HCT116 (cell line): ENCODE measurements at regions not wholly inside any gene's neighbourhood (a gene's known extent, or its start where the extent isn't known, plus 50 kb on each side); places are given as distances from the start of the nearest gene placed in this dataset.

Experiments used
- ATAC-seq: fragments of 200-7000 bp; cut with Tn5 transposase; 2 replicates; pipeline ENCODE4 v1.9.1; 2020; ENCODE audit warnings: mild to moderate bottlenecking, moderate library complexity
- BruUV-seq: library from RNA; stranded (reverse); fragments of 400-500 nt; replicated peaks from 2 replicates; lab custom pipeline; 2021; lab: Mats Ljungman, UMichigan
- CTCF ChIA-PET: fragments of 300-600 bp; sonication (Branson Sonifier 250); formaldehyde crosslinking; loops from one replicate; lab custom pipeline; 2021; ENCODE audit warnings: antibody characterized with exemption; lab: Charles Lee
- POLR2A ChIA-PET: fragments of 300-600, 350-600 bp; sonication (Branson Sonifier 250); formaldehyde crosslinking; loops from one replicate; lab custom pipeline; 2021; ENCODE audit warnings: antibody characterized with exemption; lab: Charles Lee
- RAD21 ChIA-PET, 2 experiments: fragments of 300-600 bp; sonication (Branson Sonifier 250); formaldehyde crosslinking; loops; one replicate each; lab custom pipeline; 2023; ENCODE audit warnings: low total read pairs in 2 of 2; ENCODE audit not compliant: uncharacterized antibody in 2 of 2, unreplicated experiment in 2 of 2, low non-redundant PET in 1 of 2; lab: Charles Lee
- DNase-seq: peaks from one replicate; pipeline ENCODE4 v3.0.0-alpha.2; 2010; ENCODE audit warnings: low read depth, low spot score
- H2AFZ ChIP-seq: fragments of 200-600 bp; shearing (Covaris generic), sonication (generic); 2 replicates; pipeline ENCODE4 v1.6.1; 2017; ENCODE audit warnings: low read depth, mixed run types, mixed read lengths, antibody characterized with exemption, low read length; ENCODE audit not compliant: poor library complexity, severe bottlenecking
- H3K27ac ChIP-seq: 2 replicates; pipeline ENCODE4 v1.5.1; 2012; ENCODE audit warnings: low read depth, low read length
- H3K27me3 ChIP-seq: fragments of 200-600 bp; sonication (generic); 2 replicates; pipeline ENCODE4 v1.6.1; 2016; ENCODE audit warnings: mixed run types, low read length, mixed read lengths; ENCODE audit not compliant: insufficient read depth
- H3K36me3 ChIP-seq, 2 experiments: fragments of 200-500 bp in 1 of 2; fragments of 200-600 bp in 1 of 2; sonication (Bioruptor generic) in 1 of 2; sonication (generic) in 1 of 2; 2 replicates each; pipeline versions ENCODE4 v1.5.1 to v1.6.1; 2014 to 2016; ENCODE audit warnings: low read length in 2 of 2, inconsistent platforms in 1 of 2, mixed read lengths in 1 of 2, mixed run types in 1 of 2; ENCODE audit not compliant: insufficient read depth in 2 of 2, control insufficient read depth in 1 of 2
- H3K4me1 ChIP-seq, 2 experiments: fragments of 200-600 bp in 1 of 2; sonication (generic) in 1 of 2; 2 replicates each; pipeline versions ENCODE4 v1.5.1 to v1.6.1; 2012 to 2017; ENCODE audit warnings: low read length in 2 of 2, inconsistent platforms in 1 of 2, mild to moderate bottlenecking in 1 of 2, mixed read lengths in 1 of 2, mixed run types in 1 of 2, moderate library complexity in 1 of 2; ENCODE audit not compliant: insufficient read depth in 2 of 2, control insufficient read depth in 1 of 2
- H3K4me2 ChIP-seq: fragments of 200-600 bp; sonication (generic); 2 replicates; pipeline ENCODE4 v1.6.1; 2017; ENCODE audit warnings: mixed run types, low read length, mixed read lengths
- H3K4me3 ChIP-seq, 2 experiments: fragments of 200-600 bp in 1 of 2; sonication (generic) in 1 of 2; replicated peaks in 1 of 2; 2 replicates each; pipeline ENCODE4 v1.5.1; 2011 to 2016; ENCODE audit warnings: low read length in 2 of 2, control low read depth in 1 of 2, low read depth in 1 of 2, mild to moderate bottlenecking in 1 of 2, mixed read lengths in 1 of 2, mixed run types in 1 of 2
- H3K79me2 ChIP-seq: fragments of 200-600 bp; sonication (generic); 2 replicates; pipeline ENCODE4 v1.6.1; 2017; ENCODE audit warnings: mild to moderate bottlenecking, mixed run types, low read length, moderate library complexity, mixed read lengths; ENCODE audit not compliant: insufficient read depth
- H3K9ac ChIP-seq: fragments of 200-600 bp; sonication (generic); 2 replicates; pipeline ENCODE4 v1.6.1; 2016; ENCODE audit warnings: low read length, mixed read lengths
- H3K9me2 ChIP-seq: fragments of 200-600 bp; sonication (generic), shearing (Covaris generic); 2 replicates; pipeline ENCODE4 v1.6.1; 2017; ENCODE audit warnings: mixed run types, mild to moderate bottlenecking, moderate library complexity; ENCODE audit not compliant: insufficient read depth
- H3K9me3 ChIP-seq, 2 experiments: fragments of 200-500 bp in 1 of 2; fragments of 200-600 bp in 1 of 2; sonication (Bioruptor generic) in 1 of 2; sonication (generic) in 1 of 2; 2 replicates each; pipeline ENCODE4 v1.6.1; 2014 to 2017; ENCODE audit warnings: low read length in 2 of 2, mixed read lengths in 2 of 2, inconsistent platforms in 1 of 2, low read depth in 1 of 2, mild to moderate bottlenecking in 1 of 2, mixed run types in 1 of 2, moderate library complexity in 1 of 2; ENCODE audit not compliant: control insufficient read depth in 1 of 2, insufficient read depth in 1 of 2
- H4K20me1 ChIP-seq: fragments of 200-600 bp; sonication (generic), shearing (Covaris generic); 2 replicates; pipeline ENCODE4 v1.6.1; 2017; ENCODE audit warnings: mixed run types, mild to moderate bottlenecking, moderate library complexity; ENCODE audit not compliant: insufficient read depth
- CTCF ChIP-seq, 3 experiments: fragments of 200-600 bp in 1 of 3; sonication (generic) in 1 of 3; IDR thresholded peaks in 2 of 3; conservative IDR thresholded peaks in 1 of 3; 2 replicates each; pipeline ENCODE4 v1.5.1; 2012 to 2017; ENCODE audit warnings: low read depth in 2 of 3, low read length in 2 of 3, antibody characterized with exemption in 1 of 3, borderline replicate concordance in 1 of 3, control low read depth in 1 of 3, mild to moderate bottlenecking in 1 of 3, mixed read lengths in 1 of 3, mixed run types in 1 of 3, moderate library complexity in 1 of 3; ENCODE audit not compliant: insufficient read depth in 1 of 3
- EZH2 ChIP-seq: fragments of 200-600 bp; sonication (generic); IDR thresholded peaks from 2 replicates; pipeline ENCODE4 v1.6.1; 2017; ENCODE audit warnings: antibody characterized with exemption, mixed run types
- EZH2phosphoT487 ChIP-seq: fragments of 200-600 bp; IDR thresholded peaks from 2 replicates; pipeline ENCODE4 v1.6.1; 2018; ENCODE audit warnings: antibody characterized with exemption, borderline replicate concordance
- JUND ChIP-seq: IDR thresholded peaks from 2 replicates; pipeline ENCODE4 v1.6.1; 2012
- POLR2A ChIP-seq: IDR thresholded peaks from 2 replicates; pipeline ENCODE4 v1.7.0; 2011; ENCODE audit warnings: borderline replicate concordance; ENCODE audit not compliant: insufficient read depth, insufficient read length; ENCODE audit errors: extremely low read depth
- POLR2AphosphoS5 ChIP-seq: IDR thresholded peaks from 2 replicates; pipeline ENCODE4 v1.6.1; 2011; ENCODE audit warnings: mild to moderate bottlenecking, low read depth, low read length, moderate library complexity
- RAD21 ChIP-seq: IDR thresholded peaks from 2 replicates; pipeline ENCODE4 v1.6.1; 2012; ENCODE audit warnings: low read depth, mild to moderate bottlenecking
- SP1 ChIP-seq: IDR thresholded peaks from 2 replicates; pipeline ENCODE4 v1.6.1; 2012; ENCODE audit warnings: low read depth
- SRF ChIP-seq: IDR thresholded peaks from 2 replicates; pipeline ENCODE4 v1.6.1; 2012; ENCODE audit warnings: low read depth
- TCF7L2 ChIP-seq: IDR thresholded peaks from 2 replicates; pipeline ENCODE4 v1.7.0; 2011; ENCODE audit warnings: borderline replicate concordance, inconsistent platforms; ENCODE audit not compliant: insufficient read depth, insufficient read length; ENCODE audit errors: extremely low read depth
- YY1 ChIP-seq: IDR thresholded peaks from 2 replicates; pipeline ENCODE4 v1.6.1; 2011; ENCODE audit warnings: low read length, low read depth, moderate library complexity, mild to moderate bottlenecking; ENCODE audit not compliant: insufficient replicate concordance; ENCODE audit errors: extremely low read depth
- ZBTB33 ChIP-seq: IDR thresholded peaks from 2 replicates; pipeline ENCODE4 v1.6.1; 2011; ENCODE audit warnings: mild to moderate bottlenecking, low read length, moderate library complexity; ENCODE audit not compliant: insufficient replicate concordance; ENCODE audit errors: extremely low read depth
- ZNF274 ChIP-seq: fragments of 200-500 bp; sonication (Bioruptor generic); IDR thresholded peaks from 2 replicates; pipeline ENCODE4 v1.6.1; 2014; ENCODE audit warnings: mild to moderate bottlenecking, low read depth, low read length, inconsistent platforms
- intact Hi-C: fragments of 100-400 bp; cut with micrococcal nuclease; formaldehyde crosslinking; loops from 2 replicates; pipeline ENCODE4 v1.10.0; 2022
- TF ChIP-seq, protein P1 (sequence below): IDR thresholded peaks from 2 replicates; pipeline ENCODE4 v1.6.1; 2012; ENCODE audit warnings: low read depth
- TF ChIP-seq, protein P2 (sequence below): IDR thresholded peaks from 2 replicates; pipeline ENCODE4 v1.6.1; 2012

DNA sequence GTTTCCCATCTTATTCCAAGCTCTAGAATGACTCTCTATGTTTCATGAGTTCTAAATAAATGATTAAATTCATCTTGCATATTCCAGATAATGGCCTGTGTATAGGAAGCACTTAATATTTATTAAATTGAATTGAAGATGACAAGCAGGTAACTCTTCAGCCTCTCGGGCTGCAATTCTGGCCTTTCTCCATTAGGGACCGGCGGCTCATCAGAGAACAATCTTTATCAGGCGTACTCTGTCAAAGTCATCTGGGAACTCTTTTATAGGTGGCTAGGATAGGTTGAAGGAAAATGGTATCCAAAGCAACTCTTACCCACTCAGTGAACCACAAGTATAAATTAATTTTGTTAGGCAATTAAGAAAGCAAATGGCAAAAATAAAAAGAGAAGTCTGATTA is 308.5 kb downstream of the NOL4 start (continued):
- no peak for TF ChIP-seq POLR2AphosphoS5
- TF ChIP-seq, all 23 proteins: peak for 0

DNA sequence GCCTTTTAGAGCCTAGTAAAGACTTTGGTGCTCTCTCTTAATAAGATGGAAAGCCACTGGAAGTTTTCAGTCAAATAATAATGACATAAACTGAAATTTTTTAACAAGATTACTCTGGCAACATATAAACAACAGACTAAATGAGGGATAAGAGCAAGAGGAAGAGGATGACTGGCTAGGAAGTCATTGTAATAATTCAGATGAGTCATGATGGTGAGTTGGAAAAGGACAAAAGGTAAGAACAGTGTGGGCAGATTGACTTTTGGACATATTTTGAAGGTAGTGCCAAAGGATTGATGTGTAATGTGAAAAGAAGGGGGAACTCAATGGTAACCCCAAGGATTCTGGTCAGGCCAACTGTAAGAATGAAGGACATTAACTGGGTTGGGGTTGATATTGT is 310.3 kb downstream of the NOL4 start:
- no peaks in the 10 kb centered on the region for H3K9me2 ChIP-seq
- no peak overlapping the region for H3K4me2 ChIP-seq
- no peak overlapping the region for H3K27ac ChIP-seq
- no peak overlapping the region for H2AFZ ChIP-seq
- H3K27me3 ChIP-seq, result no peaks in the 10 kb centered on the region
- RAD21 ChIA-PET, result no interaction called here
- no peaks in the 10 kb centered on the region for H3K79me2 ChIP-seq
- intact Hi-C loops, result no loop called here
- H3K9ac ChIP-seq, result no peak overlapping the region
- DNase-seq (no peak), ATAC-seq (no peak)
- H3K4me1 ChIP-seq, result no peaks in the 10 kb centered on the region
- BruUV-seq, result no TSS peak
- H4K20me1 ChIP-seq, result no peaks in the 10 kb centered on the region
- H3K9me3 ChIP-seq, result peaks cover 12 to 14% of the 10 kb centered on the region in 2 experiments; a peak in 2 of 4 replicates
- no peaks in the 10 kb centered on the region for H3K36me3 ChIP-seq
- POLR2A ChIA-PET, result no interaction called here
- H3K4me3 ChIP-seq, result no peak overlapping the region
- CTCF ChIA-PET, result no interaction called here
- TF ChIP-seq TCF7L2, result no peak
- TF ChIP-seq YY1, result no peak
- TF ChIP-seq, protein P1, sequence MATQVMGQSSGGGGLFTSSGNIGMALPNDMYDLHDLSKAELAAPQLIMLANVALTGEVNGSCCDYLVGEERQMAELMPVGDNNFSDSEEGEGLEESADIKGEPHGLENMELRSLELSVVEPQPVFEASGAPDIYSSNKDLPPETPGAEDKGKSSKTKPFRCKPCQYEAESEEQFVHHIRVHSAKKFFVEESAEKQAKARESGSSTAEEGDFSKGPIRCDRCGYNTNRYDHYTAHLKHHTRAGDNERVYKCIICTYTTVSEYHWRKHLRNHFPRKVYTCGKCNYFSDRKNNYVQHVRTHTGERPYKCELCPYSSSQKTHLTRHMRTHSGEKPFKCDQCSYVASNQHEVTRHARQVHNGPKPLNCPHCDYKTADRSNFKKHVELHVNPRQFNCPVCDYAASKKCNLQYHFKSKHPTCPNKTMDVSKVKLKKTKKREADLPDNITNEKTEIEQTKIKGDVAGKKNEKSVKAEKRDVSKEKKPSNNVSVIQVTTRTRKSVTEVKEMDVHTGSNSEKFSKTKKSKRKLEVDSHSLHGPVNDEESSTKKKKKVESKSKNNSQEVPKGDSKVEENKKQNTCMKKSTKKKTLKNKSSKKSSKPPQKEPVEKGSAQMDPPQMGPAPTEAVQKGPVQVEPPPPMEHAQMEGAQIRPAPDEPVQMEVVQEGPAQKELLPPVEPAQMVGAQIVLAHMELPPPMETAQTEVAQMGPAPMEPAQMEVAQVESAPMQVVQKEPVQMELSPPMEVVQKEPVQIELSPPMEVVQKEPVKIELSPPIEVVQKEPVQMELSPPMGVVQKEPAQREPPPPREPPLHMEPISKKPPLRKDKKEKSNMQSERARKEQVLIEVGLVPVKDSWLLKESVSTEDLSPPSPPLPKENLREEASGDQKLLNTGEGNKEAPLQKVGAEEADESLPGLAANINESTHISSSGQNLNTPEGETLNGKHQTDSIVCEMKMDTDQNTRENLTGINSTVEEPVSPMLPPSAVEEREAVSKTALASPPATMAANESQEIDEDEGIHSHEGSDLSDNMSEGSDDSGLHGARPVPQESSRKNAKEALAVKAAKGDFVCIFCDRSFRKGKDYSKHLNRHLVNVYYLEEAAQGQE, result no peak
- no peak for TF ChIP-seq ZNF274
- TF ChIP-seq SP1, result no peak
- TF ChIP-seq CTCF (IDR thresholded peaks at IDR 0.05 in 2 of 3, conservative IDR thresholded peaks at IDR 0.05 in 1 of 3; ENCODE audit: borderline replicate concordance in 1 of 3, insufficient read depth in 1 of 3, low read depth in 2 of 3, low read length in 2 of 3), result no peak
- TF ChIP-seq, protein P2, sequence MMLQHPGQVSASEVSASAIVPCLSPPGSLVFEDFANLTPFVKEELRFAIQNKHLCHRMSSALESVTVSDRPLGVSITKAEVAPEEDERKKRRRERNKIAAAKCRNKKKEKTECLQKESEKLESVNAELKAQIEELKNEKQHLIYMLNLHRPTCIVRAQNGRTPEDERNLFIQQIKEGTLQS, result no peak
- no peak for TF ChIP-seq POLR2A
- no peak for TF ChIP-seq EZH2
- no peak for TF ChIP-seq EZH2phosphoT487
- no peak for TF ChIP-seq SRF
- no peak for TF ChIP-seq ZBTB33
- TF ChIP-seq JUND, result no peak
- no peak for TF ChIP-seq RAD21
